Neural progenitor cell (in vitro differentiated cells): ENCODE measurements at regions not wholly inside any gene's neighbourhood (a gene's known extent, or its start where the extent isn't known, plus 50 kb on each side); places are given as distances from the start of the nearest gene placed in this dataset.

ENCODE experiments used
- DNase-seq: peaks from one replicate; pipeline ENCODE4 v3.0.0-alpha.2; 2016; ENCODE audit warnings: low spot score
- H2AFZ ChIP-seq: fragments of 200-600 bp; sonication (generic); replicated peaks from 2 replicates; pipeline ENCODE4 v1.6.1; 2016; ENCODE audit warnings: antibody characterized with exemption
- H3F3A ChIP-seq: fragments of 200-600 bp; sonication (generic); 2 replicates; pipeline ENCODE4 v1.6.1; 2016; ENCODE audit warnings: antibody characterized with exemption, low read depth
- H3K27ac ChIP-seq: fragments of 200-600 bp; sonication (generic); 2 replicates; pipeline ENCODE4 v1.5.1; 2016; ENCODE audit warnings: mild to moderate bottlenecking
- H3K27me3 ChIP-seq: fragments of 200-600 bp; sonication (generic); 2 replicates; pipeline ENCODE4 v1.6.1; 2016; ENCODE audit warnings: mild to moderate bottlenecking, moderate library complexity
- H3K36me3 ChIP-seq: fragments of 200-600 bp; sonication (generic); 2 replicates; pipeline ENCODE4 v1.5.1; 2016
- H3K4me1 ChIP-seq: fragments of 200-600 bp; sonication (generic); 2 replicates; pipeline ENCODE4 v1.6.1; 2016; ENCODE audit warnings: mixed run types
- H3K4me2 ChIP-seq: fragments of 200-600 bp; sonication (generic); 2 replicates; pipeline ENCODE4 v1.6.1; 2016
- H3K4me3 ChIP-seq: fragments of 200-600 bp; sonication (generic); 2 replicates; pipeline ENCODE4 v1.5.1; 2016
- H3K79me2 ChIP-seq: fragments of 200-600 bp; sonication (generic); 2 replicates; pipeline ENCODE4 v1.6.1; 2016; ENCODE audit warnings: low read depth
- H3K9ac ChIP-seq: fragments of 200-600 bp; sonication (generic); 2 replicates; pipeline ENCODE4 v1.6.1; 2016
- H3K9me3 ChIP-seq: fragments of 200-600 bp; sonication (generic); 2 replicates; pipeline ENCODE4 v1.5.1; 2016; ENCODE audit warnings: low read depth
- H4K20me1 ChIP-seq: fragments of 200-600 bp; sonication (generic); 2 replicates; pipeline ENCODE4 v1.6.1; 2016; ENCODE audit warnings: low read depth
- H3K27ac Mint-ChIP-seq: 3 replicates; pipeline ENCODE4 v1.8.0; 2021; ENCODE audit warnings: mixed read lengths
- H3K27me3 Mint-ChIP-seq: 2 replicates; pipeline ENCODE4 v1.8.0; 2022; ENCODE audit warnings: low read depth, mild to moderate bottlenecking, inconsistent platforms, moderate library complexity, mixed read lengths; ENCODE audit not compliant: insufficient read depth
- H3K36me3 Mint-ChIP-seq: 3 replicates; pipeline ENCODE4 v1.8.0; 2021; ENCODE audit warnings: mixed read lengths
- H3K4me1 Mint-ChIP-seq: 3 replicates; pipeline ENCODE4 v1.8.0; 2021; ENCODE audit warnings: mixed read lengths
- H3K4me3 Mint-ChIP-seq: 3 replicates; pipeline ENCODE4 v1.8.0; 2021; ENCODE audit warnings: mild to moderate bottlenecking, moderate library complexity, mixed read lengths
- H3K9me3 Mint-ChIP-seq: 3 replicates; pipeline ENCODE4 v1.8.0; 2020; ENCODE audit warnings: mixed read lengths
- EZH2 ChIP-seq: fragments of 200-600 bp; sonication (generic); IDR thresholded peaks from 2 replicates; pipeline ENCODE4 v1.6.1; 2017; ENCODE audit warnings: antibody characterized with exemption, mild to moderate bottlenecking, moderate library complexity
- EZH2phosphoT487 ChIP-seq: fragments of 200-600 bp; sonication (generic); IDR thresholded peaks from 2 replicates; pipeline ENCODE4 v1.6.1; 2017; ENCODE audit warnings: antibody characterized with exemption
- TF ChIP-seq, protein P1 (sequence below): fragments of 200-600 bp; sonication (generic); IDR thresholded peaks from 2 replicates; pipeline ENCODE4 v1.5.1; 2017; ENCODE audit warnings: antibody characterized with exemption, mild to moderate bottlenecking

DNA sequence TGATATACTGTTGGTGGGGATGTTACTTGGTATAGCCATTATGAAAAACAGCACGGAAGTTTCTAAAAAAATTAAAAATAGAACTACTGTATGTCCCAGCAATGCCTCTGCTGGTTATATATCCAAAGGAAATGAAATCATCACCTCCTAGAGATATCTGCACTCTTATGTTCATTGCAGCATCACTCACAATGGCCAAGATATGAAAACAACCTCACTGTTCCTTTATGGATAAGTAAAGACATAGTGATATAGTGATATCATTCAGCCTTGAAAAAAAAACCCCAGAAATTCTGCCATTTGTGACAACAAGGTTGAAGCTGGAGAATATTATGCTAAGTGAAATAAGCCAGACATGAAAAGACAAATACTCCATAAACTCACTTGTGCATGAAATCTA, 543.8 kb upstream of the SLIT2 start:
- Histone ChIP-seq H3K27me3 (no peaks in the 10 kb centered on the region), H3K79me2 (no peaks in the 10 kb centered on the region), H3K9me3 (no peaks in the 10 kb centered on the region), H3K9ac (no peak overlapping the region), H3K27ac (no peak overlapping the region), H3F3A (no peaks in the 10 kb centered on the region), H4K20me1 (no peaks in the 10 kb centered on the region), H3K4me1 (peaks cover 6% of the 10 kb centered on the region), H2AFZ (no peak overlapping the region), H3K4me2 (no peak overlapping the region), H3K4me3 (no peak overlapping the region), H3K36me3 (no peaks in the 10 kb centered on the region)
- Mint-ChIP-seq H3K4me3 (no peak overlapping the region), H3K9me3 (no peaks in the 10 kb centered on the region), H3K27me3 (no peaks in the 10 kb centered on the region), H3K4me1 (no peaks in the 10 kb centered on the region), H3K36me3 (no peaks in the 10 kb centered on the region), H3K27ac (no peak overlapping the region)
- DNase-seq: no peak
- no peak for TF ChIP-seq EZH2phosphoT487
- no peak for TF ChIP-seq EZH2
- TF ChIP-seq, protein P1, sequence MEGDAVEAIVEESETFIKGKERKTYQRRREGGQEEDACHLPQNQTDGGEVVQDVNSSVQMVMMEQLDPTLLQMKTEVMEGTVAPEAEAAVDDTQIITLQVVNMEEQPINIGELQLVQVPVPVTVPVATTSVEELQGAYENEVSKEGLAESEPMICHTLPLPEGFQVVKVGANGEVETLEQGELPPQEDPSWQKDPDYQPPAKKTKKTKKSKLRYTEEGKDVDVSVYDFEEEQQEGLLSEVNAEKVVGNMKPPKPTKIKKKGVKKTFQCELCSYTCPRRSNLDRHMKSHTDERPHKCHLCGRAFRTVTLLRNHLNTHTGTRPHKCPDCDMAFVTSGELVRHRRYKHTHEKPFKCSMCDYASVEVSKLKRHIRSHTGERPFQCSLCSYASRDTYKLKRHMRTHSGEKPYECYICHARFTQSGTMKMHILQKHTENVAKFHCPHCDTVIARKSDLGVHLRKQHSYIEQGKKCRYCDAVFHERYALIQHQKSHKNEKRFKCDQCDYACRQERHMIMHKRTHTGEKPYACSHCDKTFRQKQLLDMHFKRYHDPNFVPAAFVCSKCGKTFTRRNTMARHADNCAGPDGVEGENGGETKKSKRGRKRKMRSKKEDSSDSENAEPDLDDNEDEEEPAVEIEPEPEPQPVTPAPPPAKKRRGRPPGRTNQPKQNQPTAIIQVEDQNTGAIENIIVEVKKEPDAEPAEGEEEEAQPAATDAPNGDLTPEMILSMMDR: no peak

DNA sequence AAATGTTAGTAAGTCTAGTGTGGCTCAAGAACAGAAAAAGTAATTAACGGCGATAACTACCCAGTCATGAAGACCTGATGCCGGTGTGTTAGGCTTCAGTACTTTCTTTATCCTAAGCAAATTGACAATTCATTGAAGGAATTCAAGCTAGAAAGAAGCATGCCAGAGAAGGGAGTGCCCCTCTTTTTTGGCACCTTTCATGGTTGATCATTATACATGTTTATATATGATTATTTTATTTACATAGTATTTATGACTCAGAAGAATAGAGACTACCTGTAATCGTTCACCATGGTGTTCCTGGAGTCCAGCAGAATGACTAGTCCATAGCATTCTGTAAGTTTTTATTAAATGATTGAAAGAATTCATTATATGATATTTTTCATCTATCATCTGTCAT, 548.3 kb upstream of the SLIT2 start:
- Histone ChIP-seq H3K4me2 (no peak overlapping the region), H3K27ac (no peak overlapping the region), H2AFZ (no peak overlapping the region), H3F3A (no peaks in the 10 kb centered on the region), H3K9me3 (no peaks in the 10 kb centered on the region), H3K36me3 (no peaks in the 10 kb centered on the region), H3K79me2 (no peaks in the 10 kb centered on the region), H4K20me1 (no peaks in the 10 kb centered on the region), H3K4me1 (no peaks in the 10 kb centered on the region), H3K9ac (no peak overlapping the region), H3K27me3 (no peaks in the 10 kb centered on the region), H3K4me3 (no peak overlapping the region)
- Mint-ChIP-seq H3K4me3 (no peak overlapping the region), H3K36me3 (no peaks in the 10 kb centered on the region), H3K27me3 (peaks cover 2% of the 10 kb centered on the region), H3K27ac (no peak overlapping the region), H3K9me3 (peaks cover 1% of the 10 kb centered on the region), H3K4me1 (no peaks in the 10 kb centered on the region)
- DNase-seq: no peak
- TF ChIP-seq EZH2phosphoT487 (no peak), EZH2 (no peak)
- TF ChIP-seq, protein P1: no peak

DNA sequence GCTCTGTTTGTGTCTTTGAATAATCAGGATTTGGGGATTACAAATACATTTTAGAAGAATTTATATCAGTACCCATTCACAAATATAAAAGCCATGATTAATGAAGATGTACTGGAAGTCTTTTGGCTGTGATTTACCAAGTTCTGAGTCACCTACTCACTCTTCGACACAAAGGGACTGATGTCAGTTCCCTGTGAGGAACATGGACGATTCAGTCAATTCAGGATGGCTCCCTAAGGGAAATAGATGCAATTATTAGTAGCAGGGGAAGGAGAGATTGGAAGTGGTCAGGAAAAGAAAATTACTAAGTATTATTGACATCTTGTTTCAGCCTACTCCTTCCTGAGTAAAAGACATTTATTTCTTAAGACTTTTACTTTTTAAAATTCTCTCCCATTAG, 550.7 kb upstream of the SLIT2 start:
- no peak for TF ChIP-seq EZH2
- TF ChIP-seq, protein P1: no peak
- TF ChIP-seq EZH2phosphoT487: no peak
- no peaks in the 10 kb centered on the region for H4K20me1 ChIP-seq
- H3K27me3 Mint-ChIP-seq: peaks cover 6% of the 10 kb centered on the region
- H3K4me1 ChIP-seq: no peaks in the 10 kb centered on the region
- no peak overlapping the region for H3K9ac ChIP-seq
- H3K27me3 ChIP-seq: no peaks in the 10 kb centered on the region
- H3K9me3 Mint-ChIP-seq: peaks cover 8% of the 10 kb centered on the region
- no peaks in the 10 kb centered on the region for H3K9me3 ChIP-seq
- H3K4me3 ChIP-seq: no peak overlapping the region
- no peaks in the 10 kb centered on the region for H3K36me3 Mint-ChIP-seq
- H3K79me2 ChIP-seq: no peaks in the 10 kb centered on the region
- no peaks in the 10 kb centered on the region for H3F3A ChIP-seq
- no peaks in the 10 kb centered on the region for H3K4me1 Mint-ChIP-seq
- H3K27ac Mint-ChIP-seq: no peak overlapping the region
- H3K36me3 ChIP-seq: no peaks in the 10 kb centered on the region
- H3K27ac ChIP-seq: no peak overlapping the region
- no peak overlapping the region for H3K4me3 Mint-ChIP-seq
- H3K4me2 ChIP-seq: no peak overlapping the region
- DNase-seq: no peak
- no peak overlapping the region for H2AFZ ChIP-seq

DNA sequence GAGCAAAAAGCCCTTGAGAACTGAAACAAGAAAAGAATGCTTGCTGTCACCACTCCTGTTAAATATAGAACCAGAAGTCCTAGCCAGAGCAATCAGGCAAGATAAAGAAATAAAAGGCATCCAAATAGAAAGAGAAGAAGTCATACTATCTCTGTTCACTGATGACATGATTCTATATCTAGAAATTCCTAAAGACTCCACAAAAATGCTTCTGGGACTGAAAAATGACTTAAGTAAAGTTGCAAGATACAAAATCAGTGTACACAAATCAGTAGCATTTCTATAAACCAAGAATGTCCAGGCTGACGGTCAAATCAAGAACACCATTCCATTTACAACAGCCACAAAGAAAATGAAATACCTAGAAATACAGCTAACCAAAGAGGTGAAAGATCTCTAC, 552.7 kb upstream of the SLIT2 start:
- H4K20me1 ChIP-seq: no peaks in the 10 kb centered on the region
- no peak overlapping the region for H2AFZ ChIP-seq
- DNase-seq: no peak
- TF ChIP-seq EZH2phosphoT487: no peak
- no peak for TF ChIP-seq EZH2
- TF ChIP-seq, protein P1: no peak
- H3K4me1 ChIP-seq: peaks cover 6% of the 10 kb centered on the region
- Mint-ChIP-seq H3K27me3 (peaks cover 6% of the 10 kb centered on the region), H3K36me3 (no peaks in the 10 kb centered on the region), H3K27ac (no peak overlapping the region), H3K9me3 (peaks cover 8% of the 10 kb centered on the region), H3K4me3 (no peak overlapping the region), H3K4me1 (peaks cover 7% of the 10 kb centered on the region)
- no peak overlapping the region for H3K4me3 ChIP-seq
- H3K9me3 ChIP-seq: no peaks in the 10 kb centered on the region
- H3K9ac ChIP-seq: no peak overlapping the region
- no peaks in the 10 kb centered on the region for H3K79me2 ChIP-seq
- no peaks in the 10 kb centered on the region for H3K27me3 ChIP-seq
- H3F3A ChIP-seq: no peaks in the 10 kb centered on the region
- no peak overlapping the region for H3K4me2 ChIP-seq
- H3K36me3 ChIP-seq: no peaks in the 10 kb centered on the region
- H3K27ac ChIP-seq: no peak overlapping the region
